WI38 (cell line): ENCODE measurements at regions not wholly inside any gene's neighbourhood (a gene's known extent, or its start where the extent isn't known, plus 50 kb on each side); places are given as distances from the start of the nearest gene placed in this dataset.
"Not testable (repeated sequence)": the region's sequence is repeated elsewhere in the genome, so short reads cannot be mapped to it uniquely, and the experiment has no call there.

Source experiments
- H3K4me3 ChIP-seq: 2 replicates; pipeline ENCODE4 v1.5.1; 2011; ENCODE audit warnings: low read depth, mild to moderate bottlenecking, control low read depth, low read length
- CTCF ChIP-seq: IDR thresholded peaks from 2 replicates; pipeline ENCODE4 v1.5.1; 2012; ENCODE audit warnings: low read depth, mild to moderate bottlenecking, control low read depth, low read length

DNA sequence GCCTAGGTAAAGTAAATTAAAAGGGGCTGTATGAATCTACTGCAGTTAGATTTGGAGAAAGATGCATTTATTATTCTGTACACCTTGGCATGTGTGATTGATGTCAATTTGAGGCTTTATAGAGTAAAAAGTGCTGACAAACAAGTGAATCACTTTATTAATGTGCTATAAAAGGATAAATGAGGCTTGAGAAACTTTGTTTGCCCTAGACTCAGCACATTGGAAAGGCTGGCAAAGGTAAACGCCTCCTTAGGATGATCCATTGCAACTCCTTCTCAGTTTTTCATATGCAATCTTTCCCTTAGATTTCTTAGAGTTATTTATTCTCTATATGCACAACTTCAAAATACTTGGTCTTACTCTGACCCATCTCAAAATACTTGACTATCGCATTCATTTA is 369.0 kb downstream of the HINT1 start:
- no peak for TF ChIP-seq CTCF
- no peak overlapping the region for H3K4me3 ChIP-seq

DNA sequence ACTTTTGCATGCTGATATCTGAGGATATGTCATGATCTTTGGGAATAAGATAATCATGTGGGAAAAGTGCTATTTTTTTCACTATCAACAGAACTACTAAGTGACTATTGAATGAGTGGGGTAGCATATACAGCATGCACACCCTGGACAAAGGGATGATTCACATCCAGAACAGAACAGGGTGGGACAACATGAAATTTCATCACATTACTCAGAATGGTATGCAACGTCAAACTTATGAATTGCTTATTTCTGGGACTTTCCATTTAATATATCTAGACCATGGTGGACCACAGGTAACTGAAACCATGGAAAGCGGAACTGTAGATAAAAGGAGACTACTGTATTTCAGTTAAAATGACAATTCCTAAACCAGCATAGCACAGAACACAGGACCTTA is 370.0 kb downstream of the HINT1 start:
- H3K4me3 ChIP-seq, result no peak overlapping the region
- TF ChIP-seq CTCF, result no peak

- TF ChIP-seq CTCF, result no peak
- H3K4me3 ChIP-seq, result no peak overlapping the region
Observed at GRCh38 chr5:130777794-130778193, 387.3 kb downstream of the HINT1 start.

- no peak overlapping the region for H3K4me3 ChIP-seq
- no peak for TF ChIP-seq CTCF
Observed at GRCh38 chr5:130773813-130774212, 391.2 kb downstream of the HINT1 start.

DNA sequence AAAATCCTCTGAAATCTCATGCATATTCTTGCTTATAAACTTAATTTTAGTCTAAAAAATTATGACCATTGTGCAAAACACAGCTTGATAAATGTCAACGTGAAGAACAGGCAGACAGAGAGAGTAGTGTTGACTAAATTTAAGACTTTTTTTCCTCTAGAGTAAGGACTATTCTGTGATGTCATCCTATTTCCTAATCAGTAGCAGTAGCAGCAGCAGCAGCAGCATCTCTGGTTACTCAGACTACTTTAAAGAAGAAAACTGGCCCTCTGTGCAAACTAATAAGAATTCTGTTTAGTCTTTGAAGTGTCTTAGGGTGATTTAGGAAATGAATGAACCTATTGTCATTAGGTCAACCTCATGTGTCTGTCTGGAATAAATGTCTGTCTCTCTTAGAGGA is 403.0 kb downstream of the HINT1 start:
- no peak for TF ChIP-seq CTCF
- no peak overlapping the region for H3K4me3 ChIP-seq

DNA sequence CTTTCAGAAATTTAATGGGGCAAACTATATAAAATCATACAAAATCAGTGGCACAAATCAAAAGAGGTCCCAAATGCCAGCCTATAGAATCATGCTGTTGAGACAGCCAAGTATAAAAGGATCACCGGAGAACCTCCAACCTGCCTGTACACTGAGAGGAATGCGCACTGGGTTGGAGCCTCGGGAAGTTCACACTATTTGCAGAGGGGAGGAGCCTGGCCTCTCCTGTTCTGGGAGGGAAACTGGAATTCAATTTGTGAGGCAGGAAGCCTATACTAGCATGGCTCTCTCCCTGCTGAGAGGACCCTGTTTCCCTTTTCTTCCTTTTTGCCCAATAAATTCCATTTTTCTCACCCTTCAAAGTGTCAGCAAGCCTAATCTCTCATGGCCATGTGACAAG is 406.0 kb downstream of the HINT1 start:
- no peak overlapping the region for H3K4me3 ChIP-seq
- no peak for TF ChIP-seq CTCF

- H3K4me3 ChIP-seq, result no peak overlapping the region
- TF ChIP-seq CTCF, result no peak
Observed at GRCh38 chr5:130747556-130747955, 417.5 kb downstream of the HINT1 start.

- H3K4me3 ChIP-seq, result not testable (repeated sequence)
Observed at GRCh38 chr5:130746641-130747040, 418.4 kb downstream of the HINT1 start.
